MCF 10A (cell line): ENCODE measurements at regions not wholly inside any gene's neighbourhood (a gene's known extent, or its start where the extent isn't known, plus 50 kb on each side); places are given as distances from the start of the nearest gene placed in this dataset.
A peak's percentile ranks its signal among the peaks of the same experiment; 100 is the strongest.

Experiments
- BruUV-seq: library from RNA; stranded (reverse); fragments of 400-500 nt; replicated peaks from 2 replicates; lab custom pipeline; 2021; lab: Mats Ljungman, UMichigan
- CTCF ChIA-PET: fragments of 300-600 bp; sonication (Branson Sonifier 250); formaldehyde crosslinking; extraction: SDS; loops from one replicate; lab custom pipeline; 2021; ENCODE audit warnings: antibody characterized with exemption, inconsistent platforms; lab: Yijun Ruan, JAX
- POLR2A ChIA-PET: fragments of 300-600, 350-650 bp; sonication (Branson Sonifier 250); formaldehyde crosslinking; extraction: SDS; loops from one replicate; lab custom pipeline; 2020; ENCODE audit warnings: antibody characterized with exemption, inconsistent platforms; lab: Yijun Ruan, JAX
- DNase-seq: peaks from one replicate; pipeline ENCODE4 v3.0.0-alpha.2; 2018; ENCODE audit not compliant: unreplicated experiment
- H3K27ac Mint-ChIP-seq: one replicate; pipeline ENCODE4 v1.8.0; 2022; ENCODE audit warnings: mild to moderate bottlenecking, low read depth, mixed read lengths; ENCODE audit not compliant: unreplicated experiment
- H3K27me3 Mint-ChIP-seq: one replicate; pipeline ENCODE4 v1.8.0; 2022; ENCODE audit warnings: mixed read lengths; ENCODE audit not compliant: insufficient read depth, unreplicated experiment
- H3K36me3 Mint-ChIP-seq: one replicate; pipeline ENCODE4 v1.8.0; 2022; ENCODE audit warnings: mild to moderate bottlenecking, moderate library complexity, mixed read lengths; ENCODE audit not compliant: insufficient read depth, unreplicated experiment
- H3K4me1 Mint-ChIP-seq: one replicate; pipeline ENCODE4 v1.8.0; 2022; ENCODE audit warnings: mixed read lengths; ENCODE audit not compliant: insufficient read depth, unreplicated experiment
- H3K4me3 Mint-ChIP-seq: one replicate; pipeline ENCODE4 v1.8.0; 2022; ENCODE audit warnings: mild to moderate bottlenecking, moderate library complexity, mixed read lengths; ENCODE audit not compliant: unreplicated experiment
- H3K9me3 Mint-ChIP-seq: one replicate; pipeline ENCODE4 v1.8.0; 2022; ENCODE audit warnings: mixed read lengths; ENCODE audit not compliant: unreplicated experiment
- intact Hi-C: fragments of 100-400 bp; cut with micrococcal nuclease; formaldehyde crosslinking; loops from 2 replicates; pipeline ENCODE4 v1.14.1; 2022
- TF ChIP-seq, protein P1 (sequence below): fragments of 200-600 bp; IDR thresholded peaks from one replicate; pipeline ENCODE4 v1.8.0; 2022; ENCODE audit warnings: antibody characterized with exemption, mild to moderate bottlenecking; ENCODE audit not compliant: unreplicated experiment

DNA sequence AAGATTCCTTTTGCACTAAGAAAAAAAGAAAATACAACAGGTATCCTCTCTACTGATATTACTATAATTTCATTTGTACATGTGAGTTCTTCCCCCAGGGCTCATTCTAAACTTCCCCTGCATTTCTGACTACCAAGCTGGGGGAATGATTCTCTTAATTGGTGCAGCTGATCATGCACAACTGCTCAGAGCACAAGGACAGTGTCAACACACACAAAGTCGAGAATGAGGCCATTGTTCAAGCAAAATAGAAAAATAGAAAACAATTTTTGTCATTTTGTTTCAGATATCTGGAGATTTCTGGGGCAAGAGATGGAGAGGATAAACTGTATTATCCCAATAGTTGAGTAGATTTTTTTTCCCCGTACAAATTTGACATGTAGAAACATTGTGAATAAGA, 236.3 kb downstream of the HAO1 start:
- no peaks in the 10 kb centered on the region for H3K36me3 Mint-ChIP-seq
- intact Hi-C loops, result no loop called here

DNA sequence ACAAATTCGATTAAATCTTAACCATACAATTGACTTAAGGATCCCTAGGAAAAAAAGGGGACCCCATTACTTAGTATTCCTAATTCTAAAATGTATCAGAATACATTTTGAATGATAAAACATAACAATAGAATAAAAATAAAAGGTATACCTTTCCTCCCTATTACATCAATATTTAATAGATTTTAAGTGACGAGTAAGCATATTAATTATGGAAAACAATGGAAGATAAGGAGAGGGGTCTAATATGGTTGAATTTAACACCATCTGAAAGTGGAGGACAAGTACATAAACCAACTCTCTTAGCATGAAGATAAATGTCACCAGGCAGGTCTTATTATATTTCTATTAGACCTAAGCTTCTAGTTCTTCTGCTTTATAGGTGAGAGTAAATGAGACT, 232.1 kb downstream of the HAO1 start:
- H3K27ac Mint-ChIP-seq, result no peak overlapping the region
- CTCF ChIA-PET, result no interaction called here
- no peak for DNase-seq
- H3K4me1 Mint-ChIP-seq, result no peaks in the 10 kb centered on the region
- TF ChIP-seq, protein P1, sequence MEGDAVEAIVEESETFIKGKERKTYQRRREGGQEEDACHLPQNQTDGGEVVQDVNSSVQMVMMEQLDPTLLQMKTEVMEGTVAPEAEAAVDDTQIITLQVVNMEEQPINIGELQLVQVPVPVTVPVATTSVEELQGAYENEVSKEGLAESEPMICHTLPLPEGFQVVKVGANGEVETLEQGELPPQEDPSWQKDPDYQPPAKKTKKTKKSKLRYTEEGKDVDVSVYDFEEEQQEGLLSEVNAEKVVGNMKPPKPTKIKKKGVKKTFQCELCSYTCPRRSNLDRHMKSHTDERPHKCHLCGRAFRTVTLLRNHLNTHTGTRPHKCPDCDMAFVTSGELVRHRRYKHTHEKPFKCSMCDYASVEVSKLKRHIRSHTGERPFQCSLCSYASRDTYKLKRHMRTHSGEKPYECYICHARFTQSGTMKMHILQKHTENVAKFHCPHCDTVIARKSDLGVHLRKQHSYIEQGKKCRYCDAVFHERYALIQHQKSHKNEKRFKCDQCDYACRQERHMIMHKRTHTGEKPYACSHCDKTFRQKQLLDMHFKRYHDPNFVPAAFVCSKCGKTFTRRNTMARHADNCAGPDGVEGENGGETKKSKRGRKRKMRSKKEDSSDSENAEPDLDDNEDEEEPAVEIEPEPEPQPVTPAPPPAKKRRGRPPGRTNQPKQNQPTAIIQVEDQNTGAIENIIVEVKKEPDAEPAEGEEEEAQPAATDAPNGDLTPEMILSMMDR, result no peak
- peaks cover 6% of the 10 kb centered on the region for H3K9me3 Mint-ChIP-seq
- H3K27me3 Mint-ChIP-seq, result no peaks in the 10 kb centered on the region
- no peaks in the 10 kb centered on the region for H3K36me3 Mint-ChIP-seq
- intact Hi-C loops, result no loop called here
- no peak overlapping the region for H3K4me3 Mint-ChIP-seq
- POLR2A ChIA-PET, result no interaction called here
- BruUV-seq, result no TSS peak

More for the DNA sequence above, 236.3 kb downstream of the HAO1 start:
- POLR2A ChIA-PET, result interaction anchor here (0.8 to 1.2 kb wide), 2 partner anchors 10 to 312 kb away, joined by 3 to 5 read pairs; no protein-coding TSS in a partner anchor
- Mint-ChIP-seq H3K27me3 (no peaks in the 10 kb centered on the region), H3K4me1 (no peaks in the 10 kb centered on the region), H3K27ac (no peak overlapping the region), H3K9me3 (peaks cover 13% of the 10 kb centered on the region), H3K4me3 (no peak overlapping the region)
- CTCF ChIA-PET, result no interaction called here
- BruUV-seq, result no TSS peak
- DNase-seq, result no peak
- TF ChIP-seq, protein P1, result no peak

DNA sequence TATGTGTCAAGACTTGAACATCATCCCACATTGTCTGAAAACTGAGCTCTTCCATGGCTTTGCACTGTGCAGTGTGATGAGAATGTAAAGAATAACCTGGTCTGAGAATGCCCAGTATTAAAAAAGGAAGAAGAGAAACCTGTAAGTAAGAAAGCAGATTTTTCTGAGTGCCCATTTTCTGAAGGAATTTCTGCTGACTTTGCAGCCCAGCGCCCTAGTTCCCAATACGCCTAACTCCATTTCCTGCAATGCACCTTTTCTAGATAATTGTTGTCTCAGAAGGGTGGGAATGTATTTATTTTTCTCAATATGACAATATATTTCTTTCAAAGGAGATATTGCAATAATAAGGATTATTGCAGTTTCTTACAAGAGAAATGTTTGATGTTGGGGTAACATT, 231.5 kb downstream of the HAO1 start:
- Mint-ChIP-seq H3K27ac (no peak overlapping the region), H3K9me3 (peaks cover 6% of the 10 kb centered on the region), H3K4me1 (no peaks in the 10 kb centered on the region), H3K27me3 (no peaks in the 10 kb centered on the region), H3K36me3 (no peaks in the 10 kb centered on the region), H3K4me3 (no peak overlapping the region)
- no peak for DNase-seq
- no TSS peak for BruUV-seq
- intact Hi-C loops, result no loop called here
- TF ChIP-seq, protein P1, result no peak
- ChIA-PET POLR2A (no interaction called here), CTCF (no interaction called here)

DNA sequence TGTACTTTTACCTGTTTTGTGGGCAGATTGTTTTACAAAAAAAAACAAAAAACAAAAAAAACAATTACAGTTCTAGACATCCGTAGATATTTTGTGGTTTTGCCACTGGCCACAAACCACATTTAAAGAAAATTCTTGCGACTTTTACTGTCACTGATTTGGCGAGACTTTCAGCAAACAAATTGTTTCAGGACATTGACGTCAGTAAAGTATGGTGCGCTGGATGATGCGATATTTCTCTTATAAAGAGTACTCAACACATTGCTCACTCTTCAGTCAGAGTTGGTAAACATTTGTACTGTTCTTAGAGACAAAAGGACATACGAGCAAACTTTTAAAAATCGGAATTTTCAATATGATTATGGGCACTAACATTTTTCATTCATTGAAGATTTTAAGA, 229.8 kb downstream of the HAO1 start:
- no TSS peak for BruUV-seq
- H3K27me3 Mint-ChIP-seq, result no peaks in the 10 kb centered on the region
- ChIA-PET CTCF (interaction anchor here (1.1 kb wide), 1 partner anchor 226 kb away, joined by 3 read pairs; no protein-coding TSS in a partner anchor), POLR2A (no interaction called here)
- H3K36me3 Mint-ChIP-seq, result no peaks in the 10 kb centered on the region
- no peak overlapping the region for H3K4me3 Mint-ChIP-seq
- H3K4me1 Mint-ChIP-seq, result no peaks in the 10 kb centered on the region
- no peak overlapping the region for H3K27ac Mint-ChIP-seq
- intact Hi-C loops, result no loop called here
- peak; percentile 43 for DNase-seq
- TF ChIP-seq, protein P1, result no peak
- peaks cover 6% of the 10 kb centered on the region for H3K9me3 Mint-ChIP-seq
